GM13976 (cell line): ENCODE measurements at regions not wholly inside any gene's neighbourhood (a gene's known extent, or its start where the extent isn't known, plus 50 kb on each side); places are given as distances from the start of the nearest gene placed in this dataset.

Experiments
- DNase-seq: peaks from one replicate; pipeline ENCODE4 v3.0.0; 2012; ENCODE audit warnings: low spot score
- CTCF ChIP-seq: IDR thresholded peaks from 2 replicates; pipeline ENCODE4 v1.5.1; 2012; ENCODE audit warnings: borderline replicate concordance, mild to moderate bottlenecking; ENCODE audit not compliant: insufficient read depth; ENCODE audit errors: extremely low read depth, missing control alignments, control extremely low read depth
- in situ Hi-C: fragments of 300-500 bp; cut with MboI; formaldehyde crosslinking; loops from one replicate; pipeline ENCODE4 v1.12.0; 2022; ENCODE audit warnings: low sequenced_read_pairs, mixed read lengths, inconsistent platforms; ENCODE audit not compliant: unreplicated experiment

GRCh38 chr2:118356051-118356450 is 267.8 kb downstream of the INSIG2 start:
- TF ChIP-seq CTCF: no peak
- in situ Hi-C loops: no loop called here
- no peak for DNase-seq

- in situ Hi-C loops: no loop called here
- no peak for DNase-seq
- no peak for TF ChIP-seq CTCF
Observed at GRCh38 chr2:118351796-118352195, 263.5 kb downstream of the INSIG2 start.

GRCh38 chr2:118350621-118351020 is 262.4 kb downstream of the INSIG2 start:
- no peak for TF ChIP-seq CTCF
- in situ Hi-C loops: no loop called here
- DNase-seq: no peak

GRCh38 chr2:118349365-118349764 is 261.1 kb downstream of the INSIG2 start:
- DNase-seq: no peak
- in situ Hi-C loops: no loop called here
- no peak for TF ChIP-seq CTCF

GRCh38 chr2:118348380-118349034 is 260.2 kb downstream of the INSIG2 start:
- no peak for DNase-seq
- TF ChIP-seq CTCF: no peak
- in situ Hi-C loops: no loop called here

- DNase-seq: no peak
- no peak for TF ChIP-seq CTCF
- in situ Hi-C loops: no loop called here
Observed at GRCh38 chr2:118345465-118345864, 257.2 kb downstream of the INSIG2 start.
